ENCODE measurements at regions not wholly inside any gene's neighbourhood (a gene's known extent, or its start where the extent isn't known, plus 50 kb on each side); places are given as distances from the start of the nearest gene placed in this dataset.
"Not testable (repeated sequence)": the region's sequence is repeated elsewhere in the genome, so short reads cannot be mapped to it uniquely, and the experiment has no call there.

DNA sequence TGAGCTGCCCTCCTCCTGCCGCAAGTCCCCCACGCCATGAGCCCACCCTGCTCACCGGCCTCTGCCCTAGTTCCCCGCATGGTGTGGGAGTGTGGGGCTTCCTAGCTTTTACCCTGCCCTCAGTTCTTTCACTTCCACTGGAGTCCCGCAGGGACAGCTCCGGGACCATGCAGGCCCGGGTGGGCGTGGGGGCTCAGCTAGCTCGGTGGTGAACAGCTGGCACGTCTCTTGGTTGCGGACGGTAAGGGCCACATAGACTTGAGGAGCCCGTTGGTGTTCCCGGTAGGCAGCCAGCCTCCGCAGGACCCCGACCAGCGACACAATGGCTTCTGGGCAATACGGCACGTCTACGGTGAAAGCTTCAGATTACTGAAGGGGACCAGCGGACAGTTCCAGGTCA is 108.9 kb upstream of the CCZ1B start:
- Histone ChIP-seq H3K9ac (ENCODE audit: control insufficient read depth, extremely low read depth, insufficient read depth, low read length) (no peak overlapping the region), H4K20me1 (ENCODE audit: control insufficient read depth, extremely low read depth, insufficient read depth, low read length) (no peaks in the 10 kb centered on the region), H3K9me1 (ENCODE audit: control insufficient read depth, extremely low read depth, insufficient read depth, low read length) (no peaks in the 10 kb centered on the region), H3K4me3 (ENCODE audit: control insufficient read depth in 2 of 3, extremely low read depth in 1 of 3, insufficient read depth in 2 of 3, low read depth in 1 of 3, low read length in 3 of 3) (no peak overlapping the region), H3K27me3 (ENCODE audit: control insufficient read depth, extremely low read depth, insufficient read depth, low read length) (no peaks in the 10 kb centered on the region), H3K36me3 (ENCODE audit: control insufficient read depth in 2 of 2, extremely low read depth in 1 of 2, insufficient read depth in 2 of 2, low read length in 2 of 2) (no peaks in the 10 kb centered on the region), H3K4me1 (ENCODE audit: control insufficient read depth, extremely low read depth, insufficient read depth, low read length) (no peaks in the 10 kb centered on the region), H3K79me2 (ENCODE audit: control insufficient read depth, insufficient read depth, low read length) (no peaks in the 10 kb centered on the region), H3K4me2 (ENCODE audit: control insufficient read depth, extremely low read depth, insufficient read depth, low read depth, low read length) (no peak overlapping the region), H2AFZ (ENCODE audit: control insufficient read depth, low read length) (no peak overlapping the region), H3K27ac (ENCODE audit: control insufficient read depth, insufficient read depth, low read length) (no peak overlapping the region), H3K9me3 (ENCODE audit: control insufficient read depth, low read depth, low read length) (no peaks in the 10 kb centered on the region)
- TF ChIP-seq EZH2 (IDR thresholded peaks at IDR 0.05; ENCODE audit: low read length) = no peak
- TF ChIP-seq, protein P1, sequence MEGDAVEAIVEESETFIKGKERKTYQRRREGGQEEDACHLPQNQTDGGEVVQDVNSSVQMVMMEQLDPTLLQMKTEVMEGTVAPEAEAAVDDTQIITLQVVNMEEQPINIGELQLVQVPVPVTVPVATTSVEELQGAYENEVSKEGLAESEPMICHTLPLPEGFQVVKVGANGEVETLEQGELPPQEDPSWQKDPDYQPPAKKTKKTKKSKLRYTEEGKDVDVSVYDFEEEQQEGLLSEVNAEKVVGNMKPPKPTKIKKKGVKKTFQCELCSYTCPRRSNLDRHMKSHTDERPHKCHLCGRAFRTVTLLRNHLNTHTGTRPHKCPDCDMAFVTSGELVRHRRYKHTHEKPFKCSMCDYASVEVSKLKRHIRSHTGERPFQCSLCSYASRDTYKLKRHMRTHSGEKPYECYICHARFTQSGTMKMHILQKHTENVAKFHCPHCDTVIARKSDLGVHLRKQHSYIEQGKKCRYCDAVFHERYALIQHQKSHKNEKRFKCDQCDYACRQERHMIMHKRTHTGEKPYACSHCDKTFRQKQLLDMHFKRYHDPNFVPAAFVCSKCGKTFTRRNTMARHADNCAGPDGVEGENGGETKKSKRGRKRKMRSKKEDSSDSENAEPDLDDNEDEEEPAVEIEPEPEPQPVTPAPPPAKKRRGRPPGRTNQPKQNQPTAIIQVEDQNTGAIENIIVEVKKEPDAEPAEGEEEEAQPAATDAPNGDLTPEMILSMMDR (optimal IDR thresholded peaks at IDR 0.05 in 1 of 3, IDR thresholded peaks at IDR 0.05 in 1 of 3, conservative IDR thresholded peaks at IDR 0.05 in 1 of 3; ENCODE audit: extremely low read depth in 1 of 3, insufficient read depth in 2 of 3, low read length in 3 of 3) = no peak
- no peak for FAIRE-seq
- dilution Hi-C loops (cut with MboI; ENCODE audit: extremely low pct_ligation_motif_present, low sequenced_read_pairs) = no loop called here
- DNase-seq (ENCODE audit: low read depth, low spot score) = no peak

DNA sequence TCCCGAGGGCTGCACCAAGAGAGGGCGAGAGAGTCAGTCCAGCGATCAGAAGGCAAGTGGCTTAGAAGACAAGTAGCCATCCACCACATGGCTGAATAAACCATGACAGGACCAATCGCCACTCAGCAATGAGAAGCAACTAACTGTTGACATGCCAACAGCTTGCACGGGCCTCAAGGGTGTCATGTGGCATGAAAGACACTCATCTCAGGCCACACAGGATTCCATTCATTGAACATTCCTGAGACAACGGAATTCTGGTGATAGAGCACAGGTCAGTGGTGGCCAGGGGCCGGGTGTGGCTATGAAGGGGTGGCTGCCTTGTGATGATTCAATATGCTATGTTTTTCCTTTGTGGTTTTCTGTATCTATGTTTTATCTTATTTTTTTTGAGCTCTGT is 110.6 kb upstream of the CCZ1B start:
- H3K9me1 ChIP-seq (ENCODE audit: control insufficient read depth, extremely low read depth, insufficient read depth, low read length); H3K9me3 ChIP-seq (ENCODE audit: control insufficient read depth, low read depth, low read length); H3K9ac ChIP-seq (ENCODE audit: control insufficient read depth, extremely low read depth, insufficient read depth, low read length); H3K36me3 ChIP-seq (ENCODE audit: control insufficient read depth in 2 of 2, extremely low read depth in 1 of 2, insufficient read depth in 2 of 2, low read length in 2 of 2); H2AFZ ChIP-seq (ENCODE audit: control insufficient read depth, low read length); dilution Hi-C loops (cut with MboI; ENCODE audit: extremely low pct_ligation_motif_present, low sequenced_read_pairs); H3K4me3 ChIP-seq (ENCODE audit: control insufficient read depth in 2 of 3, extremely low read depth in 1 of 3, insufficient read depth in 2 of 3, low read depth in 1 of 3, low read length in 3 of 3); H4K20me1 ChIP-seq (ENCODE audit: control insufficient read depth, extremely low read depth, insufficient read depth, low read length); H3K4me2 ChIP-seq (ENCODE audit: control insufficient read depth, extremely low read depth, insufficient read depth, low read depth, low read length); H3K4me1 ChIP-seq (ENCODE audit: control insufficient read depth, extremely low read depth, insufficient read depth, low read length); H3K27me3 ChIP-seq (ENCODE audit: control insufficient read depth, extremely low read depth, insufficient read depth, low read length); DNase-seq (ENCODE audit: low read depth, low spot score); H3K79me2 ChIP-seq (ENCODE audit: control insufficient read depth, insufficient read depth, low read length); H3K27ac ChIP-seq (ENCODE audit: control insufficient read depth, insufficient read depth, low read length); FAIRE-seq: not testable (repeated sequence)

DNA sequence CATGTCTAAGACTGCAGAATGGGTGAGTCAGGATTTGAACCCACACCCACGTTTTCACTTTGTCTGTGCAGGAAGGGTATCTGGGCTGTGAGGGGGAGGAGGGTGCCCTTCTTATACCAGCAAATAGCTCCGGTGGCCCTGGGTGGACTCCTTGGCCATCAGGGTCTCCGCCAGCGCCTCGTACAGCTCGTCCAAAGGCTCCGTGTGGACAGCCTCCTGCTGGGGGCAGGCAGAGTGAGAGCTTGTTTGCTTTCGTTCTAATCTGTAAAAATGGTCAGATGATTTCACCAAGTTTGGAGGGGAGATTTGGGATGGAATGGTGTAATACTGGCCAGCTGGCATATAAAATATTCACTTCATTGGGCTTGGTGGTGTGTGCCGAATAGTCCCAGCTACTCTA is 111.7 kb upstream of the CCZ1B start:
- H3K4me2 ChIP-seq (ENCODE audit: control insufficient read depth, extremely low read depth, insufficient read depth, low read depth, low read length); H3K27me3 ChIP-seq (ENCODE audit: control insufficient read depth, extremely low read depth, insufficient read depth, low read length); H3K9ac ChIP-seq (ENCODE audit: control insufficient read depth, extremely low read depth, insufficient read depth, low read length); H2AFZ ChIP-seq (ENCODE audit: control insufficient read depth, low read length); H3K4me3 ChIP-seq (ENCODE audit: control insufficient read depth in 2 of 3, extremely low read depth in 1 of 3, insufficient read depth in 2 of 3, low read depth in 1 of 3, low read length in 3 of 3); H4K20me1 ChIP-seq (ENCODE audit: control insufficient read depth, extremely low read depth, insufficient read depth, low read length); dilution Hi-C loops (cut with MboI; ENCODE audit: extremely low pct_ligation_motif_present, low sequenced_read_pairs); DNase-seq (ENCODE audit: low read depth, low spot score); H3K79me2 ChIP-seq (ENCODE audit: control insufficient read depth, insufficient read depth, low read length); H3K4me1 ChIP-seq (ENCODE audit: control insufficient read depth, extremely low read depth, insufficient read depth, low read length); H3K9me1 ChIP-seq (ENCODE audit: control insufficient read depth, extremely low read depth, insufficient read depth, low read length); H3K36me3 ChIP-seq (ENCODE audit: control insufficient read depth in 2 of 2, extremely low read depth in 1 of 2, insufficient read depth in 2 of 2, low read length in 2 of 2); H3K9me3 ChIP-seq (ENCODE audit: control insufficient read depth, low read depth, low read length); FAIRE-seq; H3K27ac ChIP-seq (ENCODE audit: control insufficient read depth, insufficient read depth, low read length): not testable (repeated sequence)
